SK-N-SH treated with all-trans-retinoic acid at 6 μM for 48 hours (cell line): ENCODE measurements at regions not wholly inside any gene's neighbourhood (a gene's known extent, or its start where the extent isn't known, plus 50 kb on each side); places are given as distances from the start of the nearest gene placed in this dataset.

Experiments
- ATAC-seq: fragments of 200-7000 bp; cut with Tn5 transposase; 3 replicates; pipeline ENCODE4 v1.9.1; 2020; ENCODE audit warnings: mild to moderate bottlenecking, moderate library complexity
- ARNTL ChIP-seq: fragments of 450-650 bp; formaldehyde crosslinking; IDR thresholded peaks from 2 replicates; pipeline ENCODE4 v1.5.0; 2020; ENCODE audit warnings: low read depth, mild to moderate bottlenecking, moderate library complexity, borderline replicate concordance
- BACH2 ChIP-seq: fragments of 250-450 bp; sonication (Bioruptor Pico); IDR thresholded peaks from 2 replicates; pipeline ENCODE4 v1.9.0; 2021; ENCODE audit warnings: mild to moderate bottlenecking, borderline replicate concordance
- CSRNP3 ChIP-seq: fragments of 250-450 bp; sonication (Bioruptor Pico); IDR thresholded peaks from 2 replicates; pipeline ENCODE4 v1.5.1; 2021; ENCODE audit warnings: mild to moderate bottlenecking, moderate library complexity
- ESRRG ChIP-seq: fragments of 250-450 bp; sonication (Bioruptor Pico); IDR thresholded peaks from 2 replicates; pipeline ENCODE4 v1.6.1; 2021; ENCODE audit warnings: mild to moderate bottlenecking
- GLIS3 ChIP-seq: fragments of 250-450 bp; sonication (Bioruptor Pico); IDR thresholded peaks from 2 replicates; pipeline ENCODE4 v1.5.0; 2020; ENCODE audit warnings: mild to moderate bottlenecking, moderate library complexity
- ISL1 ChIP-seq: fragments of 250-450 bp; sonication (Bioruptor Pico); IDR thresholded peaks from 2 replicates; pipeline ENCODE4 v2.1.2; 2022; ENCODE audit warnings: mild to moderate bottlenecking, moderate library complexity
- OSR1 ChIP-seq: fragments of 250-450 bp; sonication (Bioruptor Pico); IDR thresholded peaks from 2 replicates; pipeline ENCODE4 v1.8.0; 2022; ENCODE audit warnings: moderate library complexity, mild to moderate bottlenecking, inconsistent platforms
- POU6F1 ChIP-seq: fragments of 250-450 bp; sonication (Bioruptor Pico); IDR thresholded peaks from 2 replicates; pipeline ENCODE4 v1.8.0; 2021; ENCODE audit warnings: low read depth, mild to moderate bottlenecking, moderate library complexity, borderline replicate concordance
- PPARA ChIP-seq: fragments of 250-450 bp; sonication (Bioruptor Pico); IDR thresholded peaks from 2 replicates; pipeline ENCODE4 v1.5.0; 2020; ENCODE audit warnings: mild to moderate bottlenecking, borderline replicate concordance
- RARB ChIP-seq: fragments of 250-450 bp; sonication (Bioruptor Pico); IDR thresholded peaks from 2 replicates; pipeline ENCODE4 v1.8.0; 2021; ENCODE audit warnings: mild to moderate bottlenecking, moderate library complexity
- TCF4 ChIP-seq: fragments of 250-450 bp; sonication (Bioruptor Pico); IDR thresholded peaks from 2 replicates; pipeline ENCODE4 v1.8.0; 2021; ENCODE audit warnings: mild to moderate bottlenecking, moderate library complexity, borderline replicate concordance
- TOX ChIP-seq: fragments of 250-450 bp; sonication (Bioruptor Pico); IDR thresholded peaks from 2 replicates; pipeline ENCODE4 v1.8.0; 2021; ENCODE audit warnings: mild to moderate bottlenecking, moderate library complexity, borderline replicate concordance
- ZC3H10 ChIP-seq: fragments of 250-450 bp; sonication (Bioruptor Pico); IDR thresholded peaks from 2 replicates; pipeline ENCODE4 v1.5.1; 2021; ENCODE audit warnings: mild to moderate bottlenecking, moderate library complexity
- ZFP3 ChIP-seq: fragments of 250-450 bp; sonication (Bioruptor Pico); IDR thresholded peaks from 2 replicates; pipeline ENCODE4 v1.5.0; 2020; ENCODE audit warnings: mild to moderate bottlenecking, moderate library complexity
- ZFP30 ChIP-seq: fragments of 450-650 bp; formaldehyde crosslinking; IDR thresholded peaks from 2 replicates; pipeline ENCODE4 v1.5.0; 2022; ENCODE audit warnings: mild to moderate bottlenecking, moderate library complexity
- ZNF565 ChIP-seq: fragments of 450-650 bp; formaldehyde crosslinking; conservative IDR thresholded peaks from 2 replicates; pipeline ENCODE4 v1.5.0; 2020; ENCODE audit warnings: low read depth, mild to moderate bottlenecking, moderate library complexity
- ZNF70 ChIP-seq: fragments of 450-650 bp; formaldehyde crosslinking; IDR thresholded peaks from 2 replicates; pipeline ENCODE4 v1.5.0; 2020; ENCODE audit warnings: mild to moderate bottlenecking, moderate library complexity
- ZNF8 ChIP-seq: fragments of 450-650 bp; formaldehyde crosslinking; IDR thresholded peaks from 2 replicates; pipeline ENCODE4 v1.5.0; 2020; ENCODE audit warnings: mild to moderate bottlenecking, moderate library complexity
- TF ChIP-seq, protein P1 (sequence below): fragments of 250-450 bp; sonication (Bioruptor Pico); IDR thresholded peaks from 2 replicates; pipeline ENCODE4 v1.8.0; 2020; ENCODE audit warnings: mild to moderate bottlenecking, moderate library complexity, borderline replicate concordance
- TF ChIP-seq, protein P2 (sequence below): fragments of 250-450 bp; sonication (Bioruptor Pico); IDR thresholded peaks from 2 replicates; pipeline ENCODE4 v1.5.0; 2020; ENCODE audit warnings: mild to moderate bottlenecking, moderate library complexity

DNA sequence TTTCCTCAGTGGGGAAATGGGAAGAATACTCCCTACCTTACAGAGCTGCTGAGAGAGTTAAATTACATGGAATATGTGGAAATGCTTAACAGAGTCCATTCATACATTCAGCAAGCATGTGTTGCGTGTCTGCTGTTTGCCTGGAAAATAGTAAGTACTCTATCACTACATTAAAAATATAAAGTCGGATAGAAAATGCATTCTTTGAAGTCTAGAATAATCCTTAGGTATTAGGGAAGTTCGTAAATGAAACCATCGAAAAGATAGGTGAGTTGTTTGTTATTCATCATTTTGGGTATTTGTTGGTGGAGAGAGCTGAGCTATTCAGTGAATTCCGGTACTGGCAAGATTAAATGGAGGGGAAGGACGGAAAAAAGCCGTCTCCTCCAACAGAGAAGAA, 200.1 kb downstream of the OPA1 start:
- no peak for ATAC-seq
- TF ChIP-seq ZNF565 (CRISPR knock-in tag), result no peak
- no peak for TF ChIP-seq RARB (CRISPR knock-in tag)
- no peak for TF ChIP-seq BACH2 (CRISPR knock-in tag)
- TF ChIP-seq OSR1 (CRISPR knock-in tag), result no peak
- no peak for TF ChIP-seq ESRRG (CRISPR knock-in tag)
- no peak for TF ChIP-seq GLIS3 (CRISPR knock-in tag)
- no peak for TF ChIP-seq ZFP3 (CRISPR knock-in tag)
- no peak for TF ChIP-seq PPARA (CRISPR knock-in tag)
- TF ChIP-seq ZC3H10 (CRISPR knock-in tag), result no peak
- TF ChIP-seq TCF4, result no peak
- TF ChIP-seq ZNF8, result no peak

- ATAC-seq, result no peak
- TF ChIP-seq PPARA (CRISPR knock-in tag) (no peak), ARNTL (CRISPR knock-in tag) (no peak), ZNF8 (no peak), TCF4 (no peak), ZNF70 (CRISPR knock-in tag) (no peak), TOX (no peak)
- TF ChIP-seq, protein P1, sequence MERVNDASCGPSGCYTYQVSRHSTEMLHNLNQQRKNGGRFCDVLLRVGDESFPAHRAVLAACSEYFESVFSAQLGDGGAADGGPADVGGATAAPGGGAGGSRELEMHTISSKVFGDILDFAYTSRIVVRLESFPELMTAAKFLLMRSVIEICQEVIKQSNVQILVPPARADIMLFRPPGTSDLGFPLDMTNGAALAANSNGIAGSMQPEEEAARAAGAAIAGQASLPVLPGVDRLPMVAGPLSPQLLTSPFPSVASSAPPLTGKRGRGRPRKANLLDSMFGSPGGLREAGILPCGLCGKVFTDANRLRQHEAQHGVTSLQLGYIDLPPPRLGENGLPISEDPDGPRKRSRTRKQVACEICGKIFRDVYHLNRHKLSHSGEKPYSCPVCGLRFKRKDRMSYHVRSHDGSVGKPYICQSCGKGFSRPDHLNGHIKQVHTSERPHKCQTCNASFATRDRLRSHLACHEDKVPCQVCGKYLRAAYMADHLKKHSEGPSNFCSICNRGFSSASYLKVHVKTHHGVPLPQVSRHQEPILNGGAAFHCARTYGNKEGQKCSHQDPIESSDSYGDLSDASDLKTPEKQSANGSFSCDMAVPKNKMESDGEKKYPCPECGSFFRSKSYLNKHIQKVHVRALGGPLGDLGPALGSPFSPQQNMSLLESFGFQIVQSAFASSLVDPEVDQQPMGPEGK (CRISPR knock-in tag), result no peak
- TF ChIP-seq, protein P2, sequence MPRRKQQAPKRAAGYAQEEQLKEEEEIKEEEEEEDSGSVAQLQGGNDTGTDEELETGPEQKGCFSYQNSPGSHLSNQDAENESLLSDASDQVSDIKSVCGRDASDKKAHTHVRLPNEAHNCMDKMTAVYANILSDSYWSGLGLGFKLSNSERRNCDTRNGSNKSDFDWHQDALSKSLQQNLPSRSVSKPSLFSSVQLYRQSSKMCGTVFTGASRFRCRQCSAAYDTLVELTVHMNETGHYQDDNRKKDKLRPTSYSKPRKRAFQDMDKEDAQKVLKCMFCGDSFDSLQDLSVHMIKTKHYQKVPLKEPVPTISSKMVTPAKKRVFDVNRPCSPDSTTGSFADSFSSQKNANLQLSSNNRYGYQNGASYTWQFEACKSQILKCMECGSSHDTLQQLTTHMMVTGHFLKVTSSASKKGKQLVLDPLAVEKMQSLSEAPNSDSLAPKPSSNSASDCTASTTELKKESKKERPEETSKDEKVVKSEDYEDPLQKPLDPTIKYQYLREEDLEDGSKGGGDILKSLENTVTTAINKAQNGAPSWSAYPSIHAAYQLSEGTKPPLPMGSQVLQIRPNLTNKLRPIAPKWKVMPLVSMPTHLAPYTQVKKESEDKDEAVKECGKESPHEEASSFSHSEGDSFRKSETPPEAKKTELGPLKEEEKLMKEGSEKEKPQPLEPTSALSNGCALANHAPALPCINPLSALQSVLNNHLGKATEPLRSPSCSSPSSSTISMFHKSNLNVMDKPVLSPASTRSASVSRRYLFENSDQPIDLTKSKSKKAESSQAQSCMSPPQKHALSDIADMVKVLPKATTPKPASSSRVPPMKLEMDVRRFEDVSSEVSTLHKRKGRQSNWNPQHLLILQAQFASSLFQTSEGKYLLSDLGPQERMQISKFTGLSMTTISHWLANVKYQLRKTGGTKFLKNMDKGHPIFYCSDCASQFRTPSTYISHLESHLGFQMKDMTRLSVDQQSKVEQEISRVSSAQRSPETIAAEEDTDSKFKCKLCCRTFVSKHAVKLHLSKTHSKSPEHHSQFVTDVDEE (CRISPR knock-in tag), result no peak
- TF ChIP-seq, all 23 proteins: peak for 0
Observed at GRCh38 chr3:193794002-193794881, 201.2 kb downstream of the OPA1 start.

DNA sequence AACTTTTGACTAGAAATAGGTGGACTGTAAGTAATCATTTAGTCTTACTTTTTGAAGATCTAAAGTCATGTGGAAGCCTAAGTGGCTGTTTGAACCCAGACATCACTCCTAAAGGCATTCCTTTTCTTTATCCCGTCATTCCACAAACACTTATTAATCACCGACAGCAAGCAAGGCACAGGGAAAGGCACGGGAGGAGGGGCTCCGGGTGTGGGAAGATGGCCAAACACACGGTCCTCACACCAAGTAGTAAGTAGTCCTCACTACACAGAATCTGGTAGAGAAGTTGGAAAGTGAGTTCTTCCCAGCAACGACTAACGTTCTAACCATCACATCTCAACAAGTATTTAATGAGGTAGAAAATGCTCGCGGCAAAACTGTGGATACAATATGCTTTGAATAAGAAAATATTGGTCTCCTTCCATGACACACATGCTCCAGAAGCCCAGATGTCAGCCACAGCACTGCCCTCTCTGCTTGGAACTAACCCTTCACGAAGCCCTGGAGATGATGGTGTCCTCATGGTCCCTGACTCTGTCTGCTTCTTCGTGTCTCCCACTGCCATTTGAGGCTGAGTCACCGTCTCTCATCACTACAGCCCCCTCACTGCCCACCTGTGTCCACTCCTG, 202.2 kb downstream of the OPA1 start:
- TF ChIP-seq, protein P1 (CRISPR knock-in tag), result no peak
- no peak for TF ChIP-seq ARNTL (CRISPR knock-in tag)
- TF ChIP-seq ZNF8, result no peak
- TF ChIP-seq ZNF70 (CRISPR knock-in tag), result no peak
- TF ChIP-seq ZNF565 (CRISPR knock-in tag), result no peak
- no peak for TF ChIP-seq ZFP30
- TF ChIP-seq OSR1 (CRISPR knock-in tag), result no peak
- TF ChIP-seq GLIS3 (CRISPR knock-in tag), result no peak
- TF ChIP-seq RARB (CRISPR knock-in tag), result no peak
- ATAC-seq, result no peak

DNA sequence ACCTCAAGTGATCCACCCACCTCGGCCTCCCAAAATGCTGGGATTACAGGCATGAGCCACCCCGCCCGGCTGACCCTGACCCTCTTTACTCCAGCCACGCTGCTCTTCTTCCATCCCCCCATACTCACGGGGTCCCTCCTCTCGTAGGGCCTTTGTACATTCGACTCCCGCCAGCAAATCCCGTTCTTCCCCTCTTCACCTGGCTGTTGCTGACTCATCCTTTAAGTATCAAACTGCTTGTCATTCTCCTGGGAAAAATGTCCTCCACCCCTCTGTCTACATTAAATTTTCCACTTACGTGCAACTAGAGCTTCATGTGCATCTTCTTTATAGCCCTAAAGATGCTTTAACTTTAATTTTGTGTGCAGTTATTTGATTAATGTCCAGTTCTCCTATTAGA, 203.1 kb downstream of the OPA1 start:
- no peak for ATAC-seq

More for the DNA sequence above, 203.1 kb downstream of the OPA1 start:
- no peak for TF ChIP-seq OSR1 (CRISPR knock-in tag)
- TF ChIP-seq RARB (CRISPR knock-in tag), result no peak
- TF ChIP-seq, protein P2 (CRISPR knock-in tag), result no peak
- no peak for TF ChIP-seq ZNF565 (CRISPR knock-in tag)
- no peak for TF ChIP-seq ZFP30
- no peak for TF ChIP-seq TOX
- no peak for TF ChIP-seq GLIS3 (CRISPR knock-in tag)
- TF ChIP-seq ZC3H10 (CRISPR knock-in tag), result no peak
- TF ChIP-seq ZFP3 (CRISPR knock-in tag), result no peak
- TF ChIP-seq PPARA (CRISPR knock-in tag), result no peak
- no peak for TF ChIP-seq CSRNP3 (CRISPR knock-in tag)
- no peak for TF ChIP-seq POU6F1 (CRISPR knock-in tag)
- no peak for TF ChIP-seq ZNF8
- TF ChIP-seq ISL1 (CRISPR knock-in tag), result no peak
